GM23248 (cell line): ENCODE measurements at regions not wholly inside any gene's neighbourhood (a gene's known extent, or its start where the extent isn't known, plus 50 kb on each side); places are given as distances from the start of the nearest gene placed in this dataset.

Experiments
- DNase-seq: peaks from one replicate; pipeline ENCODE4 v3.0.0-alpha.2; 2015
- H2AFZ ChIP-seq: fragments of 200-600 bp; sonication (generic); 2 replicates; pipeline ENCODE4 v1.6.1; 2016; ENCODE audit warnings: antibody characterized with exemption
- H3F3A ChIP-seq: fragments of 200-600 bp; sonication (generic); 2 replicates; pipeline ENCODE4 v1.6.1; 2016; ENCODE audit warnings: mild to moderate bottlenecking, antibody characterized with exemption, mixed run types; ENCODE audit not compliant: insufficient read depth
- H3K27ac ChIP-seq: fragments of 200-600 bp; sonication (generic); 2 replicates; pipeline ENCODE4 v1.5.1; 2016; ENCODE audit warnings: mild to moderate bottlenecking
- H3K27me3 ChIP-seq: fragments of 200-600 bp; sonication (generic); replicated peaks from 2 replicates; pipeline ENCODE4 v1.6.1; 2016; ENCODE audit warnings: mild to moderate bottlenecking; ENCODE audit not compliant: insufficient read depth
- H3K36me3 ChIP-seq: fragments of 200-600 bp; sonication (generic); 2 replicates; pipeline ENCODE4 v1.6.1; 2016; ENCODE audit warnings: low read depth, mild to moderate bottlenecking
- H3K4me1 ChIP-seq: fragments of 200-600 bp; sonication (generic); 2 replicates; pipeline ENCODE4 v1.6.1; 2016; ENCODE audit warnings: mild to moderate bottlenecking; ENCODE audit not compliant: insufficient read depth
- H3K4me2 ChIP-seq: fragments of 200-600 bp; sonication (generic); one replicate; pipeline ENCODE4 v1.6.1; 2016; ENCODE audit warnings: mild to moderate bottlenecking; ENCODE audit not compliant: unreplicated experiment
- H3K4me3 ChIP-seq: fragments of 200-600 bp; sonication (generic); 2 replicates; pipeline ENCODE4 v1.5.1; 2016; ENCODE audit warnings: mild to moderate bottlenecking
- H3K79me2 ChIP-seq: fragments of 200-600 bp; sonication (generic); 2 replicates; pipeline ENCODE4 v1.6.1; 2016; ENCODE audit warnings: mild to moderate bottlenecking; ENCODE audit not compliant: insufficient read depth
- H3K9ac ChIP-seq: fragments of 200-600 bp; sonication (generic); 2 replicates; pipeline ENCODE4 v1.6.1; 2016; ENCODE audit warnings: mild to moderate bottlenecking
- H3K9me2 ChIP-seq: fragments of 200-600 bp; sonication (generic); 2 replicates; pipeline ENCODE4 v1.6.1; 2016; ENCODE audit warnings: mixed run types, mild to moderate bottlenecking, moderate library complexity; ENCODE audit not compliant: insufficient read depth
- H3K9me3 ChIP-seq: fragments of 200-600 bp; sonication (generic); one replicate; pipeline ENCODE4 v1.6.1; 2017; ENCODE audit warnings: low read depth
- H4K20me1 ChIP-seq: fragments of 200-600 bp; sonication (generic); 2 replicates; pipeline ENCODE4 v1.6.0; 2016; ENCODE audit not compliant: insufficient read depth
- EZH2 ChIP-seq: fragments of 200-600 bp; sonication (generic); IDR thresholded peaks from 2 replicates; pipeline ENCODE4 v1.6.1; 2018; ENCODE audit warnings: antibody characterized with exemption, mild to moderate bottlenecking; ENCODE audit not compliant: insufficient read depth, poor library complexity, severe bottlenecking
- EZH2phosphoT487 ChIP-seq: fragments of 200-600 bp; sonication (generic); IDR thresholded peaks from 2 replicates; pipeline ENCODE4 v1.6.1; 2018; ENCODE audit warnings: antibody characterized with exemption, moderate library complexity, mild to moderate bottlenecking, low read depth; ENCODE audit not compliant: insufficient read depth
- WGBS, 2 experiments: methylation state at CpG; one replicate each; pipeline ENCODE4 v1.1.6; 2015 to 2017; ENCODE audit warnings: low lambda C conversion rate in 2 of 2, low coverage in 1 of 2; ENCODE audit errors: missing lambda C conversion rate in 2 of 2; 5-methylcytosine and 5-hydroxymethylcytosine counted together
- in situ Hi-C: fragments of 300-500 bp; cut with MboI; formaldehyde crosslinking; loops from 2 replicates; pipeline ENCODE4 v1.15.0; 2020

- Histone ChIP-seq H3K9me3 (no peaks in the 10 kb centered on the region), H3F3A (no peaks in the 10 kb centered on the region), H3K4me1 (0 out of 2 replicates have a peak, but pooled peaks cover 4% of the 10 kb centered on the region), H3K36me3 (no peaks in the 10 kb centered on the region), H3K79me2 (no peaks in the 10 kb centered on the region), H3K4me3 (no peak overlapping the region), H3K27ac (no peak overlapping the region), H3K4me2 (no peak overlapping the region), H3K27me3 (no peaks in the 10 kb centered on the region), H3K9ac (no peak overlapping the region), H4K20me1 (no peaks in the 10 kb centered on the region), H2AFZ (no peak overlapping the region), H3K9me2 (0 out of 2 replicates have a peak, but pooled peaks cover 3% of the 10 kb centered on the region)
- TF ChIP-seq EZH2phosphoT487, result no peak
- TF ChIP-seq EZH2, result no peak
- DNase-seq, result no peak
- in situ Hi-C loops, result no loop called here
- 48 to 52% methylated on average over 4 of the region's 4 CpGs for WGBS, 2 experiments
Measured at GRCh38 chr5:98994611-98995010, 65.8 kb upstream of the CHD1 start.

GRCh38 chr5:98993512-98993911, 64.7 kb upstream of the CHD1 start:
- in situ Hi-C loops, result no loop called here
- H3F3A ChIP-seq, result no peaks in the 10 kb centered on the region
- no peaks in the 10 kb centered on the region for H3K36me3 ChIP-seq
- no peak overlapping the region for H3K9ac ChIP-seq
- no peaks in the 10 kb centered on the region for H3K9me2 ChIP-seq
- no peak for DNase-seq
- H3K27ac ChIP-seq, result no peak overlapping the region
- no peak overlapping the region for H3K4me2 ChIP-seq
- 72 to 77% methylated on average over 3 of the region's 3 CpGs for WGBS, 2 experiments
- TF ChIP-seq EZH2, result no peak
- TF ChIP-seq EZH2phosphoT487, result no peak
- no peaks in the 10 kb centered on the region for H3K9me3 ChIP-seq
- no peaks in the 10 kb centered on the region for H3K79me2 ChIP-seq
- H3K4me1 ChIP-seq, result 0 out of 2 replicates have a peak, but pooled peaks cover 4% of the 10 kb centered on the region
- H4K20me1 ChIP-seq, result no peaks in the 10 kb centered on the region
- no peak overlapping the region for H2AFZ ChIP-seq
- no peak overlapping the region for H3K4me3 ChIP-seq
- no peaks in the 10 kb centered on the region for H3K27me3 ChIP-seq

- TF ChIP-seq EZH2phosphoT487 (no peak), EZH2 (no peak)
- H2AFZ ChIP-seq, result no peak overlapping the region
Measured at GRCh38 chr5:98992552-98992951, 63.7 kb upstream of the CHD1 start.

GRCh38 chr5:98989727-98990126, 60.9 kb upstream of the CHD1 start:
- Histone ChIP-seq H3K9me2 (no peaks in the 10 kb centered on the region), H3K4me1 (no peaks in the 10 kb centered on the region), H3F3A (no peaks in the 10 kb centered on the region), H4K20me1 (no peaks in the 10 kb centered on the region), H3K27me3 (no peaks in the 10 kb centered on the region), H2AFZ (no peak overlapping the region), H3K27ac (no peak overlapping the region), H3K9ac (no peak overlapping the region), H3K36me3 (no peaks in the 10 kb centered on the region), H3K4me2 (no peak overlapping the region), H3K9me3 (no peaks in the 10 kb centered on the region), H3K79me2 (no peaks in the 10 kb centered on the region), H3K4me3 (no peak overlapping the region)
- in situ Hi-C loops, result no loop called here
- no peak for DNase-seq
- no peak for TF ChIP-seq EZH2
- no peak for TF ChIP-seq EZH2phosphoT487
- WGBS, 2 experiments, result 59 to 70% methylated on average over 3 of the region's 3 CpGs

More at GRCh38 chr5:98992552-98992951, 63.7 kb upstream of the CHD1 start:
- no peaks in the 10 kb centered on the region for H4K20me1 ChIP-seq
- H3K27me3 ChIP-seq, result no peaks in the 10 kb centered on the region
- H3K79me2 ChIP-seq, result no peaks in the 10 kb centered on the region
- no peaks in the 10 kb centered on the region for H3K36me3 ChIP-seq
- no peak overlapping the region for H3K4me2 ChIP-seq
- no peaks in the 10 kb centered on the region for H3F3A ChIP-seq
- no peak overlapping the region for H3K27ac ChIP-seq
- no peak overlapping the region for H3K4me3 ChIP-seq
- no peak for DNase-seq
- no peaks in the 10 kb centered on the region for H3K9me3 ChIP-seq
- H3K4me1 ChIP-seq, result 0 out of 2 replicates have a peak, but pooled peaks cover 4% of the 10 kb centered on the region
- no peak overlapping the region for H3K9ac ChIP-seq
- no peaks in the 10 kb centered on the region for H3K9me2 ChIP-seq
- in situ Hi-C loops, result no loop called here

- H3F3A ChIP-seq, result no peaks in the 10 kb centered on the region
- TF ChIP-seq EZH2phosphoT487 (no peak), EZH2 (no peak)
- H2AFZ ChIP-seq, result no peak overlapping the region
- no peaks in the 10 kb centered on the region for H3K79me2 ChIP-seq
- H3K36me3 ChIP-seq, result no peaks in the 10 kb centered on the region
- no peaks in the 10 kb centered on the region for H3K9me2 ChIP-seq
- 63 to 66% methylated on average over 3 of the region's 3 CpGs for WGBS, 2 experiments
- H3K27ac ChIP-seq, result no peak overlapping the region
- H3K4me3 ChIP-seq, result no peak overlapping the region
- H3K4me1 ChIP-seq, result no peaks in the 10 kb centered on the region
- no peaks in the 10 kb centered on the region for H3K9me3 ChIP-seq
- no peak overlapping the region for H3K9ac ChIP-seq
- H4K20me1 ChIP-seq, result no peaks in the 10 kb centered on the region
- DNase-seq, result no peak
- no peak overlapping the region for H3K4me2 ChIP-seq
- in situ Hi-C loops, result no loop called here
- no peaks in the 10 kb centered on the region for H3K27me3 ChIP-seq
Measured at GRCh38 chr5:98986587-98986986, 57.8 kb upstream of the CHD1 start.
